ENCODE measurements at regions not wholly inside any gene's neighbourhood (a gene's known extent, or its start where the extent isn't known, plus 50 kb on each side); places are given as distances from the start of the nearest gene placed in this dataset.

- no peak for TF ChIP-seq HDAC2 (IDR thresholded peaks at IDR 0.05; ENCODE audit: borderline replicate concordance in 1 of 2, low read depth in 2 of 2, low read length in 2 of 2)
- no peak for TF ChIP-seq HDAC6 (IDR thresholded peaks at IDR 0.05; ENCODE audit: low read depth, low read length)
- TF ChIP-seq RFX5 (IDR thresholded peaks at IDR 0.05; ENCODE audit: borderline replicate concordance, low read depth, low read length): no peak
- no peak for TF ChIP-seq SAP30 (IDR thresholded peaks at IDR 0.05; ENCODE audit: insufficient read depth, insufficient replicate concordance, low read length)
Measured at GRCh38 chr5:57618767-57619381, 136.3 kb upstream of the ACTBL2 start (continued).

Data from H1 (cell line).